HEK293 (cell line): ENCODE measurements at regions not wholly inside any gene's neighbourhood (a gene's known extent, or its start where the extent isn't known, plus 50 kb on each side); places are given as distances from the start of the nearest gene placed in this dataset.

Experiments
- CTCF ChIA-PET: fragments of 350-600 bp; formaldehyde crosslinking; extraction: SDS; loops from one replicate; lab custom pipeline; 2021; ENCODE audit warnings: antibody characterized with exemption; lab: Yijun Ruan, JAX
- POLR2A ChIA-PET: fragments of 300-600 bp; formaldehyde crosslinking; extraction: SDS; loops from one replicate; lab custom pipeline; 2020; ENCODE audit warnings: antibody characterized with exemption, inconsistent platforms; lab: Yijun Ruan, JAX
- H3K27ac ChIP-seq: fragments of 200-500 bp; sonication (Bioruptor generic); 2 replicates; pipeline ENCODE4 v1.5.1; 2014; ENCODE audit warnings: low read depth, low read length, control low read depth, inconsistent platforms; ENCODE audit errors: extremely low read depth
- H3K36me3 ChIP-seq, 2 experiments: fragments of 200-500 bp in 1 of 2; sonication (Bioruptor generic) in 1 of 2; 1 replicate in 1 of 2; 2 replicates in 1 of 2; pipeline ENCODE4 v1.5.1; 2014 to 2017; ENCODE audit warnings: inconsistent platforms in 2 of 2, low read length in 2 of 2; ENCODE audit not compliant: control insufficient read depth in 2 of 2, insufficient read depth in 1 of 2
- H3K4me1 ChIP-seq: fragments of 200-500 bp; sonication (Bioruptor generic); 2 replicates; pipeline ENCODE4 v1.5.1; 2014; ENCODE audit warnings: mild to moderate bottlenecking, low read length, inconsistent platforms; ENCODE audit not compliant: control insufficient read depth, insufficient read depth
- H3K4me3 ChIP-seq: 2 replicates; pipeline ENCODE4 v1.5.1; 2011; ENCODE audit warnings: low read depth, mild to moderate bottlenecking, control low read depth, low read length, moderate library complexity
- H3K9me3 ChIP-seq: fragments of 200-500 bp; sonication (Bioruptor generic); 2 replicates; pipeline ENCODE4 v1.5.1; 2014; ENCODE audit warnings: low read depth, low read length, inconsistent platforms; ENCODE audit not compliant: control insufficient read depth, insufficient read depth
- GFI1B ChIP-seq: fragments of 450-650 bp; formaldehyde crosslinking; IDR thresholded peaks from 2 replicates; pipeline ENCODE4 v1.5.1; 2016; ENCODE audit warnings: missing biosample characterization, missing genetic modification characterization
- GLIS1 ChIP-seq: fragments of 450-650 bp; formaldehyde crosslinking; IDR thresholded peaks from 2 replicates; pipeline ENCODE4 v1.5.1; 2016; ENCODE audit warnings: missing biosample characterization, missing genetic modification characterization
- IKZF3 ChIP-seq: fragments of 450-650 bp; IDR thresholded peaks from 2 replicates; pipeline ENCODE4 v1.5.0; 2018; ENCODE audit warnings: missing biosample characterization, mild to moderate bottlenecking, missing genetic modification characterization, moderate library complexity
- KLF1 ChIP-seq: fragments of 450-650 bp; formaldehyde crosslinking; IDR thresholded peaks from 2 replicates; pipeline ENCODE4 v1.5.1; 2016; ENCODE audit warnings: missing biosample characterization, missing genetic modification characterization
- WT1 ChIP-seq: fragments of 450-650 bp; formaldehyde crosslinking; IDR thresholded peaks from 2 replicates; pipeline ENCODE4 v1.5.1; 2016; ENCODE audit warnings: missing biosample characterization, missing genetic modification characterization
- ZFP69B ChIP-seq: fragments of 450-650 bp; formaldehyde crosslinking; IDR thresholded peaks from 2 replicates; pipeline ENCODE4 v1.5.1; 2016; ENCODE audit warnings: missing biosample characterization, missing genetic modification characterization
- ZNF112 ChIP-seq: fragments of 450-650 bp; formaldehyde crosslinking; IDR thresholded peaks from 2 replicates; pipeline ENCODE4 v1.5.0; 2017; ENCODE audit warnings: missing biosample characterization, missing genetic modification characterization
- ZNF138 ChIP-seq: fragments of 450-650 bp; formaldehyde crosslinking; IDR thresholded peaks from 2 replicates; pipeline ENCODE4 v1.5.1; 2016; ENCODE audit warnings: missing biosample characterization, missing genetic modification characterization, borderline replicate concordance
- ZNF140 ChIP-seq: fragments of 450-650 bp; formaldehyde crosslinking; IDR thresholded peaks from 2 replicates; pipeline ENCODE4 v1.5.1; 2016; ENCODE audit warnings: missing biosample characterization, missing genetic modification characterization
- ZNF174 ChIP-seq: fragments of 450-650 bp; formaldehyde crosslinking; IDR thresholded peaks from 2 replicates; pipeline ENCODE4 v1.5.0; 2017; ENCODE audit warnings: missing biosample characterization, mild to moderate bottlenecking, missing genetic modification characterization
- ZNF214 ChIP-seq: fragments of 450-650 bp; formaldehyde crosslinking; IDR thresholded peaks from 2 replicates; pipeline ENCODE4 v1.5.1; 2017; ENCODE audit warnings: missing biosample characterization, mild to moderate bottlenecking, missing genetic modification characterization, borderline replicate concordance
- ZNF350 ChIP-seq: fragments of 450-650 bp; formaldehyde crosslinking; IDR thresholded peaks from 2 replicates; pipeline ENCODE4 v1.5.0; 2017; ENCODE audit warnings: missing biosample characterization, mild to moderate bottlenecking, missing genetic modification characterization
- ZNF354C ChIP-seq: fragments of 450-650 bp; formaldehyde crosslinking; IDR thresholded peaks from 2 replicates; pipeline ENCODE4 v1.5.1; 2016; ENCODE audit warnings: missing biosample characterization, missing genetic modification characterization, low read depth, borderline replicate concordance
- ZNF530 ChIP-seq: fragments of 450-650 bp; formaldehyde crosslinking; IDR thresholded peaks from 2 replicates; pipeline ENCODE4 v1.5.1; 2016; ENCODE audit warnings: low read depth, missing biosample characterization, missing genetic modification characterization
- ZNF555 ChIP-seq: fragments of 450-650 bp; formaldehyde crosslinking; conservative IDR thresholded peaks from 2 replicates; pipeline ENCODE4 v1.5.1; 2017; ENCODE audit warnings: missing biosample characterization, mild to moderate bottlenecking, missing genetic modification characterization, inconsistent platforms
- ZNF600 ChIP-seq: fragments of 450-650 bp; formaldehyde crosslinking; IDR thresholded peaks from 2 replicates; pipeline ENCODE4 v1.5.1; 2016; ENCODE audit warnings: missing biosample characterization, missing genetic modification characterization
- ZNF610 ChIP-seq: fragments of 450-650 bp; formaldehyde crosslinking; IDR thresholded peaks from 2 replicates; pipeline ENCODE4 v1.5.1; 2016; ENCODE audit warnings: missing biosample characterization, missing genetic modification characterization, borderline replicate concordance
- ZNF658 ChIP-seq: fragments of 450-650 bp; formaldehyde crosslinking; IDR thresholded peaks from 2 replicates; pipeline ENCODE4; 2016; ENCODE audit warnings: missing biosample characterization, missing genetic modification characterization
- ZNF660 ChIP-seq: fragments of 450-650 bp; IDR thresholded peaks from 2 replicates; pipeline ENCODE4 v1.5.1; 2018; ENCODE audit warnings: missing biosample characterization, mild to moderate bottlenecking, missing genetic modification characterization
- ZNF670 ChIP-seq: fragments of 450-650 bp; formaldehyde crosslinking; IDR thresholded peaks from 2 replicates; pipeline ENCODE4 v1.5.1; 2016; ENCODE audit warnings: missing biosample characterization, missing genetic modification characterization, low read depth
- ZNF768 ChIP-seq: fragments of 450-650 bp; formaldehyde crosslinking; IDR thresholded peaks from 2 replicates; pipeline ENCODE4 v1.5.1; 2018; ENCODE audit warnings: missing biosample characterization, mild to moderate bottlenecking, missing genetic modification characterization
- TF ChIP-seq, protein P1 (sequence below): fragments of 450-650 bp; formaldehyde crosslinking; IDR thresholded peaks from 2 replicates; pipeline ENCODE4 v1.5.1; 2016; ENCODE audit warnings: missing biosample characterization, missing genetic modification characterization
- TF ChIP-seq, protein P2 (sequence below): fragments of 450-650 bp; formaldehyde crosslinking; IDR thresholded peaks from 2 replicates; pipeline ENCODE4 v1.5.1; 2016; ENCODE audit warnings: missing biosample characterization, missing genetic modification characterization
- TF ChIP-seq, protein P3 (sequence below): fragments of 450-650 bp; formaldehyde crosslinking; IDR thresholded peaks from 2 replicates; pipeline ENCODE4 v1.5.1; 2016; ENCODE audit warnings: missing biosample characterization, missing genetic modification characterization
- TF ChIP-seq, protein P4 (sequence below): fragments of 450-650 bp; formaldehyde crosslinking; IDR thresholded peaks from 2 replicates; pipeline ENCODE4 v1.5.1; 2016; ENCODE audit warnings: missing biosample characterization, missing genetic modification characterization

DNA sequence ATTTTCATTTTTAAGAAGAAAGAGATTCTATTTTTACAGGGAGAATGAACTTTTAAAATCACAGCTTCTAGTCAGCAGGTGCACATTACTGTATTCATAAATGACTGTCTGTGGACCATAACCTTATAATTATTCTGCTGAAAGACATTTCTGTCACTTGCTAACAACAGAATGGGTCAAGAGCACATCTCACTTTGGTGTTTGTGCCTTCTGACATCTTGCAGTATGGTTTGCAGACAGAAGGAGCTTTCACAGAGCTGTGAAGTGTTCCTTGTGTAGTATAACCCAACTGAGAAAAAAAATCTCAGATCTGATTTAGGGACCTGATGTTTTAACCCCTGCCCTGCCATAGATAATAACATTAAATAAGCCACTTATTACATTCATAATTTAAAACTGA, 131.4 kb upstream of the CTSO start (continued):
- no peak for TF ChIP-seq GLIS1 (tag by site-specific recombination)
- TF ChIP-seq ZNF658: no peak
- TF ChIP-seq KLF1 (tag by site-specific recombination): no peak
- TF ChIP-seq ZNF140 (tag by site-specific recombination): no peak
- TF ChIP-seq, protein P1, sequence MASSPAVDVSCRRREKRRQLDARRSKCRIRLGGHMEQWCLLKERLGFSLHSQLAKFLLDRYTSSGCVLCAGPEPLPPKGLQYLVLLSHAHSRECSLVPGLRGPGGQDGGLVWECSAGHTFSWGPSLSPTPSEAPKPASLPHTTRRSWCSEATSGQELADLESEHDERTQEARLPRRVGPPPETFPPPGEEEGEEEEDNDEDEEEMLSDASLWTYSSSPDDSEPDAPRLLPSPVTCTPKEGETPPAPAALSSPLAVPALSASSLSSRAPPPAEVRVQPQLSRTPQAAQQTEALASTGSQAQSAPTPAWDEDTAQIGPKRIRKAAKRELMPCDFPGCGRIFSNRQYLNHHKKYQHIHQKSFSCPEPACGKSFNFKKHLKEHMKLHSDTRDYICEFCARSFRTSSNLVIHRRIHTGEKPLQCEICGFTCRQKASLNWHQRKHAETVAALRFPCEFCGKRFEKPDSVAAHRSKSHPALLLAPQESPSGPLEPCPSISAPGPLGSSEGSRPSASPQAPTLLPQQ (tag by site-specific recombination): no peak
- TF ChIP-seq, protein P2, sequence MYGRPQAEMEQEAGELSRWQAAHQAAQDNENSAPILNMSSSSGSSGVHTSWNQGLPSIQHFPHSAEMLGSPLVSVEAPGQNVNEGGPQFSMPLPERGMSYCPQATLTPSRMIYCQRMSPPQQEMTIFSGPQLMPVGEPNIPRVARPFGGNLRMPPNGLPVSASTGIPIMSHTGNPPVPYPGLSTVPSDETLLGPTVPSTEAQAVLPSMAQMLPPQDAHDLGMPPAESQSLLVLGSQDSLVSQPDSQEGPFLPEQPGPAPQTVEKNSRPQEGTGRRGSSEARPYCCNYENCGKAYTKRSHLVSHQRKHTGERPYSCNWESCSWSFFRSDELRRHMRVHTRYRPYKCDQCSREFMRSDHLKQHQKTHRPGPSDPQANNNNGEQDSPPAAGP (tag by site-specific recombination): no peak
- TF ChIP-seq ZNF600 (tag by site-specific recombination): no peak

DNA sequence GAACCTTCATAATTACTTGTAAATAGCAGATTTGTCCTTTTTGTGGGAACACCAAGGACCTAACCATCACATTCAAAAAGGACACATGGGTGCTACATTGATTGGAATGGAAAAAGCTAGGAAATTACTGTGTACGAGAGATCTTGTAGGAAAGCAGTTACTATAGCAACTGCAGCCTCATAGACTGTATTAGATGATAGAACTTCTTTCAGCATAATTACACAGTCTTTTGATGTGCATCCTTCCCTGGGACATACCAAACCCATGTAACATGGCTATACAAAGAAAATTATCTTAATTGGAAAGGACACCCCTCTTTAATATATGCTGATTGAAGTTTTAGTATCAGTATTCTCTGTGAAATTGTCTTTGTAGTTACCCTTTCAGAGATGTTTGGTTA, 130.7 kb upstream of the CTSO start:
- ChIA-PET CTCF (no interaction called here), POLR2A (no interaction called here)
- H3K36me3 ChIP-seq: no peaks in the 10 kb centered on the region
- no peak for TF ChIP-seq ZNF610
- no peak overlapping the region for H3K4me3 ChIP-seq
- H3K27ac ChIP-seq: no peak overlapping the region
- no peaks in the 10 kb centered on the region for H3K4me1 ChIP-seq
- no peaks in the 10 kb centered on the region for H3K9me3 ChIP-seq

DNA sequence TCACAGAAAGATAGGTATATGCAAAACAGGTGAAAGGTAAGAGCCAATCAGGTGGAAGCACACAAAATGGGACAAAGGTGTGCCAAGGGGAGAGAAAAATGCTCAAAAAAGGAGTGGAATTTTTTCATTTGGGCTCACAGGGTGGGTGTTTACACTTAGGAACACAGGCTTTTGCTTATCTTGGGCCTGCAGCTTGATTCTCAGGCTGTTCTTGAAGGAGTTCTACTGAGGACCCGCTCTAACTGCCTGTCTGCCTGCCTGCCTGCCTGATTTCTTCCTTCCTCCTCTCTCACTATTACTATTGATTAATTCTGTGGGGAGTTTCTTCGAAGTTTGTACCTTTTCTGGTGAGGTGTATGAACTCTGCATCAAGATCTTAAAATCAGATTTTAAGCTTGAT, 120.3 kb upstream of the CTSO start:
- POLR2A ChIA-PET: no interaction called here
- no peaks in the 10 kb centered on the region for H3K36me3 ChIP-seq
- no peaks in the 10 kb centered on the region for H3K9me3 ChIP-seq
- CTCF ChIA-PET: no interaction called here
- H3K4me3 ChIP-seq: no peak overlapping the region
- no peaks in the 10 kb centered on the region for H3K4me1 ChIP-seq
- H3K27ac ChIP-seq: no peak overlapping the region
- TF ChIP-seq ZNF658 (no peak), ZNF555 (no peak), GFI1B (tag by site-specific recombination) (no peak), ZNF174 (tag by site-specific recombination) (no peak), ZNF354C (tag by site-specific recombination) (no peak), ZNF670 (tag by site-specific recombination) (no peak), ZNF112 (no peak), ZNF768 (tag by site-specific recombination) (no peak), IKZF3 (tag by site-specific recombination) (no peak), WT1 (tag by site-specific recombination) (no peak), ZNF660 (no peak)
- TF ChIP-seq, protein P3, sequence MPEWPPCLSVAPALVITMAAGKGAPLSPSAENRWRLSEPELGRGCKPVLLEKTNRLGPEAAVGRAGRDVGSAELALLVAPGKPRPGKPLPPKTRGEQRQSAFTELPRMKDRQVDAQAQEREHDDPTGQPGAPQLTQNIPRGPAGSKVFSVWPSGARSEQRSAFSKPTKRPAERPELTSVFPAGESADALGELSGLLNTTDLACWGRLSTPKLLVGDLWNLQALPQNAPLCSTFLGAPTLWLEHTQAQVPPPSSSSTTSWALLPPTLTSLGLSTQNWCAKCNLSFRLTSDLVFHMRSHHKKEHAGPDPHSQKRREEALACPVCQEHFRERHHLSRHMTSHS: no peak

DNA sequence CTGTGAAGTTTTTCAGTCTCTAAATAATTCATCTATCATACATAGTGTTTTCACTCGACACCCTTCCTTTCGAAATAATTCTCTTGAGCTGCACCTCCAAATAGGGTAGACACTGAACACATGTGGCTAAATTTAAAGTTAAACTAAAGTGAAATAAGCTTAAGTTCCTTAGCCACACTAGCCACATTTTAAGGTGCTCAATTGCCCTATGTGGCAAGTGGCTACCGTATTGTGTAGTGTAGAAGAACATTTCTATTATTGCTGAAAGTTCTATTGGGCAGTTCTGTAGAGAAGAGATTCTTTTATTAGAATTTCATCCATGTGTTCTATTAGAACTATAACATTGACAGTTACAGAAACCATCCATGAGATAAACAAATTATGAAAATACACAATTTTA, 107.0 kb upstream of the CTSO start:
- TF ChIP-seq ZFP69B (tag by site-specific recombination) (no peak), ZNF530 (tag by site-specific recombination) (no peak), ZNF214 (no peak), ZNF350 (tag by site-specific recombination) (no peak), ZNF138 (tag by site-specific recombination) (no peak)
- TF ChIP-seq, protein P4, sequence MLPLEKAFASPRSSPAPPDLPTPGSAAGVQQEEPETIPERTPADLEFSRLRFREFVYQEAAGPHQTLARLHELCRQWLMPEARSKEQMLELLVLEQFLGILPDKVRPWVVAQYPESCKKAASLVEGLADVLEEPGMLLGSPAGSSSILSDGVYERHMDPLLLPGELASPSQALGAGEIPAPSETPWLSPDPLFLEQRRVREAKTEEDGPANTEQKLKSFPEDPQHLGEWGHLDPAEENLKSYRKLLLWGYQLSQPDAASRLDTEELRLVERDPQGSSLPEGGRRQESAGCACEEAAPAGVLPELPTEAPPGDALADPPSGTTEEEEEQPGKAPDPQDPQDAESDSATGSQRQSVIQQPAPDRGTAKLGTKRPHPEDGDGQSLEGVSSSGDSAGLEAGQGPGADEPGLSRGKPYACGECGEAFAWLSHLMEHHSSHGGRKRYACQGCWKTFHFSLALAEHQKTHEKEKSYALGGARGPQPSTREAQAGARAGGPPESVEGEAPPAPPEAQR (tag by site-specific recombination): no peak
- TF ChIP-seq, all 188 proteins: peak for 0
- H3K27ac ChIP-seq: no peak overlapping the region
- H3K36me3 ChIP-seq: no peaks in the 10 kb centered on the region
- H3K4me1 ChIP-seq: no peaks in the 10 kb centered on the region
- CTCF ChIA-PET: no interaction called here
- no peak overlapping the region for H3K4me3 ChIP-seq
- POLR2A ChIA-PET: no interaction called here
- no peaks in the 10 kb centered on the region for H3K9me3 ChIP-seq
